CD1c-positive myeloid dendritic cell (primary cell): ENCODE measurements at regions not wholly inside any gene's neighbourhood (a gene's known extent, or its start where the extent isn't known, plus 50 kb on each side); places are given as distances from the start of the nearest gene placed in this dataset.

Source experiments
- DNase-seq: peaks from one replicate; pipeline ENCODE4 v3.0.0-alpha.2; 2016; ENCODE audit errors: extremely low spot score

- DNase-seq: no peak
Observed at GRCh38 chr19:46546194-46546896, 50.7 kb upstream of the PNMA8B start.

GRCh38 chr19:46550684-46551083, 50.4 kb upstream of the CALM3 start:
- DNase-seq: no peak

- DNase-seq: peak; percentile 78
Observed at GRCh38 chr19:46551164-46551563, 50.0 kb upstream of the CALM3 start.
